Psoas muscle (tissue), 7 donors: ENCODE measurements at regions not wholly inside any gene's neighbourhood (a gene's known extent, or its start where the extent isn't known, plus 50 kb on each side); places are given as distances from the start of the nearest gene placed in this dataset.

Experiments used
- ATAC-seq, 4 donors: fragments of 200-7000 bp; cut with Tn5 transposase; one replicate each; pipeline ENCODE4 v1.9.1; 2020; ENCODE audit warnings: moderate library complexity in 3 of 4, mild to moderate bottlenecking in 2 of 4
- DNase-seq, 2 donors: peaks; one replicate each; pipeline ENCODE4 v3.0.0-alpha.2; 2020
- H3K27ac ChIP-seq: fragments of 200-600 bp; one replicate; pipeline ENCODE4 v1.8.0; 2022
- H3K27me3 ChIP-seq, 3 donors: fragments of 200-600 bp in 1 of 3; one replicate each; pipeline versions ENCODE4 v1.6.1 to v1.8.0; 2013 to 2022; ENCODE audit warnings: low read length in 2 of 3, mild to moderate bottlenecking in 2 of 3, moderate library complexity in 1 of 3; ENCODE audit not compliant: insufficient read depth in 3 of 3
- H3K36me3 ChIP-seq, 2 donors: fragments of 200-600 bp in 1 of 2; one replicate each; pipeline versions ENCODE4 v1.6.1 to v1.8.0; 2013 to 2022; ENCODE audit warnings: low read depth in 1 of 2, mild to moderate bottlenecking in 1 of 2, moderate library complexity in 1 of 2; ENCODE audit not compliant: insufficient read depth in 1 of 2
- H3K4me1 ChIP-seq: fragments of 200-600 bp; one replicate; pipeline ENCODE4 v1.8.0; 2022
- H3K4me3 ChIP-seq: fragments of 200-600 bp; one replicate; pipeline ENCODE4 v1.8.0; 2022; ENCODE audit warnings: mild to moderate bottlenecking
- H3K9me3 ChIP-seq: fragments of 200-600 bp; one replicate; pipeline ENCODE4 v1.8.0; 2022
- CTCF ChIP-seq: fragments of 200-600 bp; IDR thresholded peaks from one replicate; pipeline ENCODE4 v1.8.0; 2022; ENCODE audit warnings: antibody characterized with exemption
- WGBS, 3 donors: extraction: QIAGEN DNeasy Blood & Tissue Kit; methylation state at CpG; one replicate each; pipeline versions ENCODE4 v1.1.6 to v1.1.7; 2013; 5-methylcytosine and 5-hydroxymethylcytosine counted together
- intact Hi-C, 2 donors: fragments of 100-400 bp; cut with DNase I; formaldehyde crosslinking; loops; one replicate each; pipeline versions ENCODE4 v1.11.0 to v1.14.2; 2022
- donor health status: healthy with polysubstance abuse.
- donor health status: DM: no; HTN: no; CAD: no; lungs with moderate emphysema.
- donor health status: Bipolar disorder and iron deficiency.
- donor health status: healthy.
- donor health status: DM: yes; HTN: yes; CAD: no.
- donor health status: DM: no; HTN: no; CAD: no.
- donor health status: DM: yes; HTN: yes; CAD: no.

GRCh38 chr6:62446647-62447316, 160.8 kb upstream of the KHDRBS2 start:
- no peak for ATAC-seq
- TF ChIP-seq CTCF = no peak
- H3K27me3 ChIP-seq = no peaks in the 10 kb centered on the region
- H3K27ac ChIP-seq = no peak overlapping the region
- no peaks in the 10 kb centered on the region for H3K9me3 ChIP-seq
- no peaks in the 10 kb centered on the region for H3K4me1 ChIP-seq
- intact Hi-C loops = no loop called here
- no peak overlapping the region for H3K4me3 ChIP-seq
- H3K36me3 ChIP-seq = no peaks in the 10 kb centered on the region
- WGBS, 3 donors = 81 to 85% (median 81%) methylated on average over 2 of the region's 2 CpGs
- no peak for DNase-seq

GRCh38 chr6:62445521-62445920, 159.5 kb upstream of the KHDRBS2 start:
- H3K36me3 ChIP-seq = no peaks in the 10 kb centered on the region
- no peak for TF ChIP-seq CTCF
- 82 to 84% (median 83%) methylated on average over 9 of the region's 9 CpGs for WGBS, 3 donors
- H3K4me1 ChIP-seq = no peaks in the 10 kb centered on the region
- H3K27me3 ChIP-seq = no peaks in the 10 kb centered on the region
- ATAC-seq = no peak
- no peak overlapping the region for H3K4me3 ChIP-seq
- no peaks in the 10 kb centered on the region for H3K9me3 ChIP-seq
- DNase-seq = no peak
- intact Hi-C loops = no loop called here
- H3K27ac ChIP-seq = no peak overlapping the region

- no peak for TF ChIP-seq CTCF
- no peaks in the 10 kb centered on the region for H3K36me3 ChIP-seq
- no peaks in the 10 kb centered on the region for H3K9me3 ChIP-seq
- no peaks in the 10 kb centered on the region for H3K4me1 ChIP-seq
- no peaks in the 10 kb centered on the region for H3K27me3 ChIP-seq
- no peak overlapping the region for H3K27ac ChIP-seq
- no peak for DNase-seq
- no peak for ATAC-seq
- 76 to 83% (median 79%) methylated on average over 1 of the region's 1 CpG for WGBS, 3 donors
- intact Hi-C loops = no loop called here
- H3K4me3 ChIP-seq = no peak overlapping the region
These were observed 155.2 kb upstream of the KHDRBS2 start for GRCh38 chr6:62441182-62441581.

- Histone ChIP-seq H3K4me1 (no peaks in the 10 kb centered on the region), H3K36me3 (no peaks in the 10 kb centered on the region), H3K27me3 (no peaks in the 10 kb centered on the region), H3K27ac (no peak overlapping the region), H3K9me3 (no peaks in the 10 kb centered on the region), H3K4me3 (no peak overlapping the region)
- intact Hi-C loops = no loop called here
- DNase-seq (no peak), ATAC-seq (no peak)
- 90 to 95% (median 92%) methylated on average over 5 of the region's 5 CpGs for WGBS, 3 donors
- TF ChIP-seq CTCF = no peak
These were observed 143.8 kb upstream of the KHDRBS2 start for GRCh38 chr6:62429781-62430180.
